CD4-positive, alpha-beta T cell treated with Interleukin-17A for 1 hour (primary cell): ENCODE measurements at regions not wholly inside any gene's neighbourhood (a gene's known extent, or its start where the extent isn't known, plus 50 kb on each side); places are given as distances from the start of the nearest gene placed in this dataset.
"Not testable (repeated sequence)": the region's sequence is repeated elsewhere in the genome, so short reads cannot be mapped to it uniquely, and the experiment has no call there.

Experiments used
- DNase-seq: peaks from one replicate; pipeline ENCODE4 v3.0.0-alpha.2; 2020

GRCh38 chr16:54985156-54985555 lies 54.5 kb downstream of the IRX5 start:
- no peak for DNase-seq

GRCh38 chr16:54985668-54986067 lies 55.0 kb downstream of the IRX5 start:
- no peak for DNase-seq

GRCh38 chr16:54986409-54986808 lies 55.7 kb downstream of the IRX5 start:
- DNase-seq: no peak

- no peak for DNase-seq
Measured at GRCh38 chr16:54987081-54987480, 56.4 kb downstream of the IRX5 start.

- DNase-seq: no peak
Measured at GRCh38 chr16:54991525-54991924, 60.9 kb downstream of the IRX5 start.

GRCh38 chr16:54991946-54992345 lies 61.3 kb downstream of the IRX5 start:
- DNase-seq: not testable (repeated sequence)

GRCh38 chr16:54993106-54993895 lies 62.6 kb downstream of the IRX5 start:
- DNase-seq: no peak

- no peak for DNase-seq
Measured at GRCh38 chr16:54996186-54996585, 65.5 kb downstream of the IRX5 start.

GRCh38 chr16:54998834-54999233 lies 68.2 kb downstream of the IRX5 start:
- no peak for DNase-seq

GRCh38 chr16:54999481-54999880 lies 68.8 kb downstream of the IRX5 start:
- DNase-seq: no peak

GRCh38 chr16:55000595-55000994 lies 69.9 kb downstream of the IRX5 start:
- no peak for DNase-seq

GRCh38 chr16:55001931-55002330 lies 71.3 kb downstream of the IRX5 start:
- DNase-seq: no peak

GRCh38 chr16:55002419-55002818 lies 71.8 kb downstream of the IRX5 start:
- DNase-seq: no peak

GRCh38 chr16:55003306-55003705 lies 72.6 kb downstream of the IRX5 start:
- DNase-seq: no peak

- no peak for DNase-seq
Measured at GRCh38 chr16:55003916-55004315, 73.3 kb downstream of the IRX5 start.

GRCh38 chr16:55007504-55007903 lies 76.8 kb downstream of the IRX5 start:
- no peak for DNase-seq

- DNase-seq: no peak
Measured at GRCh38 chr16:55008836-55009510, 78.3 kb downstream of the IRX5 start.

GRCh38 chr16:55009581-55009980 lies 78.9 kb downstream of the IRX5 start:
- no peak for DNase-seq

GRCh38 chr16:55010492-55011160 lies 80.0 kb downstream of the IRX5 start:
- DNase-seq: no peak

- no peak for DNase-seq
Measured at GRCh38 chr16:55012362-55012761, 81.7 kb downstream of the IRX5 start.

- no peak for DNase-seq
Measured at GRCh38 chr16:55012793-55013192, 82.1 kb downstream of the IRX5 start.

- no peak for DNase-seq
Measured at GRCh38 chr16:55014022-55014421, 83.4 kb downstream of the IRX5 start.

GRCh38 chr16:55015181-55015913 lies 84.7 kb downstream of the IRX5 start:
- no peak for DNase-seq
